ENCODE measurements at regions not wholly inside any gene's neighbourhood (a gene's known extent, or its start where the extent isn't known, plus 50 kb on each side); places are given as distances from the start of the nearest gene placed in this dataset.

DNA sequence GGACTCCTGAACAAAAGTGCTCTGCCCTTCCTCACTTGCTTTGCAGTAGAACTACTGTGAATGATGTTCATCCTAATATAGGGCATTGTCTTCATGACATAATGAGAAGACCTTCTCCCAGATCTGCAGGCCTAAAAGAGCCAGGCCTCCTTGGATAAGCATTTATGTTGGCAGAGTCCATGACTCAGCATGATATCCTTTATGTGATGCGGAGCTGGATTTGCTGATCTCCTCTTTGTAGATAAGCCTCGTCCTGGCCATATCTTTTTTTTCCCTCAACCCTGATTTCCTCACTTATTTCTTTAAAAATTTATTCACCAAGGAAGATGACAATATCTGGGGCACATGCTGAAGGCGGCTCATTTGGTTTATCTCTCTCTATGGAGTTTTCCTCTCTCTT, 62.4 kb upstream of the TAS2R1 start:
- TF ChIP-seq, protein P1, sequence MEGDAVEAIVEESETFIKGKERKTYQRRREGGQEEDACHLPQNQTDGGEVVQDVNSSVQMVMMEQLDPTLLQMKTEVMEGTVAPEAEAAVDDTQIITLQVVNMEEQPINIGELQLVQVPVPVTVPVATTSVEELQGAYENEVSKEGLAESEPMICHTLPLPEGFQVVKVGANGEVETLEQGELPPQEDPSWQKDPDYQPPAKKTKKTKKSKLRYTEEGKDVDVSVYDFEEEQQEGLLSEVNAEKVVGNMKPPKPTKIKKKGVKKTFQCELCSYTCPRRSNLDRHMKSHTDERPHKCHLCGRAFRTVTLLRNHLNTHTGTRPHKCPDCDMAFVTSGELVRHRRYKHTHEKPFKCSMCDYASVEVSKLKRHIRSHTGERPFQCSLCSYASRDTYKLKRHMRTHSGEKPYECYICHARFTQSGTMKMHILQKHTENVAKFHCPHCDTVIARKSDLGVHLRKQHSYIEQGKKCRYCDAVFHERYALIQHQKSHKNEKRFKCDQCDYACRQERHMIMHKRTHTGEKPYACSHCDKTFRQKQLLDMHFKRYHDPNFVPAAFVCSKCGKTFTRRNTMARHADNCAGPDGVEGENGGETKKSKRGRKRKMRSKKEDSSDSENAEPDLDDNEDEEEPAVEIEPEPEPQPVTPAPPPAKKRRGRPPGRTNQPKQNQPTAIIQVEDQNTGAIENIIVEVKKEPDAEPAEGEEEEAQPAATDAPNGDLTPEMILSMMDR (IDR thresholded peaks at IDR 0.05): no peak
- no peak for TF ChIP-seq POLR2A (IDR thresholded peaks at IDR 0.05)

Measured in uterus (tissue), 2 donors.